Parathyroid adenoma (tissue), 2 donors: ENCODE measurements at regions not wholly inside any gene's neighbourhood (a gene's known extent, or its start where the extent isn't known, plus 50 kb on each side); places are given as distances from the start of the nearest gene placed in this dataset.

Experiments used
- H2AFZ ChIP-seq: fragments of 300-600 bp; sonication (generic); one replicate; pipeline ENCODE4 v1.7.0; 2017; ENCODE audit warnings: antibody characterized with exemption, mild to moderate bottlenecking
- H3K27ac ChIP-seq: fragments of 300-600 bp; sonication (generic); one replicate; pipeline ENCODE4 v1.7.0; 2017
- H3K27me3 ChIP-seq: fragments of 300-600 bp; sonication (generic); one replicate; pipeline ENCODE4 v1.7.0; 2017; ENCODE audit warnings: low read length; ENCODE audit not compliant: control insufficient read depth, insufficient read depth
- H3K36me3 ChIP-seq: fragments of 300-600 bp; sonication (generic); one replicate; pipeline ENCODE4 v1.7.0; 2017; ENCODE audit warnings: low read length; ENCODE audit not compliant: control insufficient read depth, insufficient read depth
- H3K4me1 ChIP-seq: fragments of 300-600 bp; sonication (generic); one replicate; pipeline ENCODE4 v1.7.0; 2017; ENCODE audit warnings: control low read depth
- H3K4me2 ChIP-seq: fragments of 300-600 bp; sonication (generic); one replicate; pipeline ENCODE4 v1.7.0; 2017; ENCODE audit warnings: low read length
- H3K4me3 ChIP-seq: fragments of 300-600 bp; sonication (generic); one replicate; pipeline ENCODE4 v1.7.0; 2017; ENCODE audit warnings: low read depth, low read length
- H3K79me2 ChIP-seq: fragments of 300-600 bp; sonication (generic); one replicate; pipeline ENCODE4 v1.7.0; 2017; ENCODE audit warnings: control low read depth
- H3K9ac ChIP-seq: fragments of 300-600 bp; sonication (generic); one replicate; pipeline ENCODE4 v1.7.0; 2017; ENCODE audit warnings: mild to moderate bottlenecking
- H3K9me3 ChIP-seq: fragments of 300-600 bp; sonication (generic); one replicate; pipeline ENCODE4 v1.7.0; 2017; ENCODE audit warnings: low read length; ENCODE audit not compliant: control insufficient read depth
- CTCF ChIP-seq: fragments of 300-600 bp; sonication (generic); IDR thresholded peaks from one replicate; pipeline ENCODE4 v1.7.0; 2017; ENCODE audit warnings: antibody characterized with exemption, mild to moderate bottlenecking
- donor health status: primary hyperparathyroidism.

- H3K4me2 ChIP-seq, result no peak overlapping the region
- peaks cover 5% of the 10 kb centered on the region for H3K9me3 ChIP-seq
- no peak for TF ChIP-seq CTCF
- no peaks in the 10 kb centered on the region for H3K36me3 ChIP-seq
- H3K9ac ChIP-seq, result no peak overlapping the region
- no peak overlapping the region for H3K27ac ChIP-seq
- H3K4me3 ChIP-seq, result no peak overlapping the region
- no peaks in the 10 kb centered on the region for H3K27me3 ChIP-seq
- no peak overlapping the region for H2AFZ ChIP-seq
- no peaks in the 10 kb centered on the region for H3K4me1 ChIP-seq
- no peaks in the 10 kb centered on the region for H3K79me2 ChIP-seq
Observed at GRCh38 chr7:130821864-130822263, 87.9 kb upstream of the KLF14 start.

- no peaks in the 10 kb centered on the region for H3K4me1 ChIP-seq
- no peak overlapping the region for H3K4me3 ChIP-seq
- no peak overlapping the region for H3K9ac ChIP-seq
- no peaks in the 10 kb centered on the region for H3K36me3 ChIP-seq
- H2AFZ ChIP-seq, result no peak overlapping the region
- no peaks in the 10 kb centered on the region for H3K79me2 ChIP-seq
- H3K27me3 ChIP-seq, result no peaks in the 10 kb centered on the region
- TF ChIP-seq CTCF, result no peak
- H3K27ac ChIP-seq, result no peak overlapping the region
- H3K4me2 ChIP-seq, result no peak overlapping the region
- peaks cover 5% of the 10 kb centered on the region for H3K9me3 ChIP-seq
Observed at GRCh38 chr7:130822642-130823041, 88.6 kb upstream of the KLF14 start.

GRCh38 chr7:130823060-130823459 is 89.1 kb upstream of the KLF14 start:
- no peak for TF ChIP-seq CTCF
- Histone ChIP-seq H3K9ac (no peak overlapping the region), H3K4me2 (no peak overlapping the region), H3K4me3 (no peak overlapping the region), H3K79me2 (no peaks in the 10 kb centered on the region), H3K4me1 (no peaks in the 10 kb centered on the region), H3K9me3 (peaks cover 5% of the 10 kb centered on the region), H3K27ac (no peak overlapping the region), H3K36me3 (no peaks in the 10 kb centered on the region), H2AFZ (no peak overlapping the region), H3K27me3 (no peaks in the 10 kb centered on the region)

- Histone ChIP-seq H3K27me3 (no peaks in the 10 kb centered on the region), H3K79me2 (no peaks in the 10 kb centered on the region), H2AFZ (no peak overlapping the region), H3K9ac (no peak overlapping the region), H3K4me3 (no peak overlapping the region), H3K36me3 (no peaks in the 10 kb centered on the region), H3K27ac (no peak overlapping the region), H3K9me3 (peaks cover 5% of the 10 kb centered on the region), H3K4me1 (no peaks in the 10 kb centered on the region), H3K4me2 (no peak overlapping the region)
- no peak for TF ChIP-seq CTCF
Observed at GRCh38 chr7:130825819-130826218, 91.8 kb upstream of the KLF14 start.

- Histone ChIP-seq H3K36me3 (no peaks in the 10 kb centered on the region), H2AFZ (no peak overlapping the region), H3K4me3 (no peak overlapping the region), H3K27me3 (no peaks in the 10 kb centered on the region), H3K27ac (no peak overlapping the region), H3K4me1 (no peaks in the 10 kb centered on the region), H3K4me2 (no peak overlapping the region), H3K9me3 (peaks cover 5% of the 10 kb centered on the region), H3K79me2 (no peaks in the 10 kb centered on the region), H3K9ac (no peak overlapping the region)
- TF ChIP-seq CTCF, result no peak
Observed at GRCh38 chr7:130829415-130829814, 95.4 kb upstream of the KLF14 start.
